ENCODE measurements at regions not wholly inside any gene's neighbourhood (a gene's known extent, or its start where the extent isn't known, plus 50 kb on each side); places are given as distances from the start of the nearest gene placed in this dataset.
"Not testable (repeated sequence)": the region's sequence is repeated elsewhere in the genome, so short reads cannot be mapped to it uniquely, and the experiment has no call there.

DNA sequence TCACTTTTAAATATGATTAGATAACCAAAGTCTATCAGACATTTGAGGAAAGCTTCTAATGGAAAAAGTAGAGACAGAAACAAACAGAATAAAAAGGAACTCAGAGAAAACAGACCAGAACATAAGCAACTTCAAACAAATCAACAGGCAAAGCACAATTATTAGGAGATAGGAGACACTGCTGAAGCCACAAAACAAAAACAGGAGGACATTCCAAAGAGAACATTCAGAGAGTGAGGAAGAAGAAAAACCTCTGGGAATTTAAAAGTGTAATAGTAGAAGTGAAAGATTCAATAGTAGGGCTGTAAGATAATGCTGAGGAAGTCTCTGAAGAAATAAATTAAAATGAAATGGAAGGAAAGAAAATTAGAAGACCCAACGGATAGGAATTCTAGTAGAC, 83.2 kb upstream of the TBCA start:
- peaks cover 26% of the 10 kb centered on the region for H3K27me3 ChIP-seq
- H3K9me3 ChIP-seq (ENCODE audit: low read depth) = no peaks in the 10 kb centered on the region
- no peaks in the 10 kb centered on the region for H3K36me3 ChIP-seq
- H3K4me1 ChIP-seq (ENCODE audit: low read depth) = no peaks in the 10 kb centered on the region
- H3K4me3 ChIP-seq = no peak overlapping the region
- no peak for DNase-seq (ENCODE audit: low read depth in 1 of 2, low spot score in 1 of 2)
- TF ChIP-seq, protein P1, sequence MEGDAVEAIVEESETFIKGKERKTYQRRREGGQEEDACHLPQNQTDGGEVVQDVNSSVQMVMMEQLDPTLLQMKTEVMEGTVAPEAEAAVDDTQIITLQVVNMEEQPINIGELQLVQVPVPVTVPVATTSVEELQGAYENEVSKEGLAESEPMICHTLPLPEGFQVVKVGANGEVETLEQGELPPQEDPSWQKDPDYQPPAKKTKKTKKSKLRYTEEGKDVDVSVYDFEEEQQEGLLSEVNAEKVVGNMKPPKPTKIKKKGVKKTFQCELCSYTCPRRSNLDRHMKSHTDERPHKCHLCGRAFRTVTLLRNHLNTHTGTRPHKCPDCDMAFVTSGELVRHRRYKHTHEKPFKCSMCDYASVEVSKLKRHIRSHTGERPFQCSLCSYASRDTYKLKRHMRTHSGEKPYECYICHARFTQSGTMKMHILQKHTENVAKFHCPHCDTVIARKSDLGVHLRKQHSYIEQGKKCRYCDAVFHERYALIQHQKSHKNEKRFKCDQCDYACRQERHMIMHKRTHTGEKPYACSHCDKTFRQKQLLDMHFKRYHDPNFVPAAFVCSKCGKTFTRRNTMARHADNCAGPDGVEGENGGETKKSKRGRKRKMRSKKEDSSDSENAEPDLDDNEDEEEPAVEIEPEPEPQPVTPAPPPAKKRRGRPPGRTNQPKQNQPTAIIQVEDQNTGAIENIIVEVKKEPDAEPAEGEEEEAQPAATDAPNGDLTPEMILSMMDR (IDR thresholded peaks at IDR 0.05; ENCODE audit: low read depth, low read length) = no peak
- H3K27ac ChIP-seq = no peak overlapping the region

DNA sequence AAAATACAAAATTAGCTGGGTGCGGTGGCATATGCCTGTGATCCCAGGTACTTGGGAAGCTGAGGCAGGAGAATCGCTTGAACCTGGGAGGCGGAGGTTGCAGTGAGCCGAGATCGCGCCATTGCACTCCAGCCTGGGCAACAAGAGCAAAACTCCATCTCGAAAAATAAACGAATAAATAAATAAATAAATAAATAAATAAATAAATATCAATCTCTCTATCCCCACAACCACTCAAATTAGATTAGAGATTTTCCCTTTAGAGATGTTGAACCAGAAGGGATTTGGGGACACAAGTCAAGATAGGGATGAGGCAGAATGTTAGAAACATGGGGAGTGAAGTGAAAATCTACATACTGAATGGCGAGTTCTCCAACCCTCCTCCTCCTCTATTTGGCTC, 82.5 kb upstream of the TBCA start:
- not testable (repeated sequence) for H3K9me3 ChIP-seq (ENCODE audit: low read depth); DNase-seq (ENCODE audit: low read depth in 1 of 2, low spot score in 1 of 2); H3K4me3 ChIP-seq; H3K27ac ChIP-seq; H3K36me3 ChIP-seq; H3K4me1 ChIP-seq (ENCODE audit: low read depth)
- peaks cover 24% of the 10 kb centered on the region for H3K27me3 ChIP-seq

DNA sequence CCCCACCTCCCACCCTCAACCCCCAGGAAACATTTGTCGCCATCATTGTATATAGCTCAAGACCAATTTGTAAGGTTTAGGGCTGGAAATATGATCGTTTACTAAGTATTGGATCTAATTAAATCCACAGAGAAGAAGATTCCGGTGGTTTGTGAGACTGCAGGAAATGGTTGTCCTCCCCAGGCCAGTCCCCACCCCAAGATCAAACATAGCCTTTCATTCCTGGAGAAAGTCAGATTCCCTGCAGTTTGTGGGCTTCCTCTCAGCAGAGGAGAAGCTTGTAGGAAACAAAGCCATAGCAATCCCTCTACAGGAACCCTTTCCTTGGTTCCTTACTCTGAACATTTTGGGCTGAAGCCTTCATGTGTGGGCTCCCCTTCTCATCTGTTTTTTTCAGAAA, 79.2 kb upstream of the TBCA start:
- TF ChIP-seq, protein P1 (IDR thresholded peaks at IDR 0.05; ENCODE audit: low read depth, low read length) = no peak
- no peak overlapping the region for H3K4me3 ChIP-seq
- no peak overlapping the region for H3K27ac ChIP-seq
- no peaks in the 10 kb centered on the region for H3K9me3 ChIP-seq (ENCODE audit: low read depth)
- peaks cover 8% of the 10 kb centered on the region for H3K4me1 ChIP-seq (ENCODE audit: low read depth)
- DNase-seq (ENCODE audit: low read depth in 1 of 2, low spot score in 1 of 2) = no peak
- H3K36me3 ChIP-seq = no peaks in the 10 kb centered on the region
- peaks cover 27% of the 10 kb centered on the region for H3K27me3 ChIP-seq

DNA sequence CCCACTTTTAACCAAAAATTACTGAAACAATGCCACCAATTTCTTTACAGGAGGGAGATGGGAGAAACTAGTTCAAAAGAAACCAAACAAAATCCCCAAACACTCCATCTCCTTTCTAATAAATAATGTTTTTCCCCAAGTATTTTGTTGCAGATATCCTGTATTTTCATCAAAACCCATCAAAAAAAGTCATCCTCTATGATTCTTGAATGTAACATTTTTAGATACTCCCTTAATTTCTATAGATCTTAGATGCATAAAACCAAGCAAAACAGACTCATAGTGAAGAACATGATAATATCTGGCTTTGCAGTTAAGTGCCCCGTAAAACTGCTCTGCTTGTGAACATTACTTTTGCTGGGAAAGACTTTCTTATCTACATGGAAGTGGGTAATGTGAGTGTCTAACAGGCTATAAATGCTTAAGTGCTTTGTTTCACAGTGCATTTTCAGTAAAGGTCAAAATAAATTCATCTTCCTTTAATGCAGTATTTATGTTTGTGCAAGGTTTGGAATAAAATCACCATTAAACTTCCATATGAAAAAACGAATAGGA, 77.3 kb upstream of the TBCA start:
- peaks cover 8% of the 10 kb centered on the region for H3K4me1 ChIP-seq (ENCODE audit: low read depth)
- H3K9me3 ChIP-seq (ENCODE audit: low read depth) = no peaks in the 10 kb centered on the region
- no peak overlapping the region for H3K4me3 ChIP-seq
- TF ChIP-seq, protein P1 (IDR thresholded peaks at IDR 0.05; ENCODE audit: low read depth, low read length) = no peak
- no peak overlapping the region for H3K27ac ChIP-seq
- H3K36me3 ChIP-seq = no peaks in the 10 kb centered on the region
- no peak for DNase-seq (ENCODE audit: low read depth in 1 of 2, low spot score in 1 of 2)
- peaks cover 46% of the 10 kb centered on the region for H3K27me3 ChIP-seq

DNA sequence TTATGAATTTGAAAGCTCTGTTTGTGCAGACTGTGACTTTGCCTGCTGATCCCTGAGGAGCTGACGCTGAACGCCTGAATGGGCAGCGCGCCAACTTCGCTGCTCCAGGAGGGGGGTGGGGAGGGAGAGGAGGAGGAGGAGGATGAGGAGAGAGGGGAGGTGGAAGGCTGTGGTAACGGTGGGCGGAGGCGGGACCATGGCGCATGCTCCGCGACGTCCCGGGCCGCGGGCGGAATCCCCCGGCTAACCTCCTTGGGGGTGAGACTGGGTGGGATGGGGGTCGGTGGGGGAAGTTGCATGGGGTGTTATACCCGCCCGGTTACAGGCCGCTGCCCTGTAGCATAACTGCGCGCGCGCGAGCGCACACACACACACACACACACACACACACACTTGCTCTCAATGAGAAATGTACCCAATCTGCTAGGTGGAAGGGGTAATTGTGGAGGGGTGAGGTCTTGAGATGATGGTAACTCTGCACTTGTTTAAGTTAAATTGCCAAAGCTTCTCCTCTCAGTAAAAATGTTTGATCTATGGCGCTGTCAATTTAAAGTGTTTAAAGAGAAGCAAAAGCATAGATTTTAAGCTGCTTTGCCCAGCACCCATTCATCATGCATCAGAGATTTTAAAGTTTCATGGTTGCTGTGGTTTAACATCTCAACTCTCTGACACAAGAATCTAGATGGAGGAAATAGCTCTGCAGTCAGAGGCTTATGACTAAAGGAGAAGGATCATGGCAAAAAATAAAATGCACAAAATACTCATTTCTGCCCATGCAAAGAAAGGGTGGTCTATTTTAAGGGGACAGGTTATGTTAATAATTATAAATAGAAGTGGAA, 76.6 kb upstream of the TBCA start:
- Histone ChIP-seq H3K27me3 (peaks cover 47% of the 10 kb centered on the region), H3K27ac (peak overlapping the region; percentile 5)
- peak; percentile 82 to 85 for DNase-seq (ENCODE audit: low read depth in 1 of 2, low spot score in 1 of 2)

More for the DNA sequence above, 76.6 kb upstream of the TBCA start:
- Histone ChIP-seq H3K4me3 (peak overlapping the region; percentile 33), H3K4me1 (ENCODE audit: low read depth) (peaks cover 8% of the 10 kb centered on the region), H3K9me3 (ENCODE audit: low read depth) (no peaks in the 10 kb centered on the region), H3K36me3 (no peaks in the 10 kb centered on the region)
- TF ChIP-seq, protein P1 (IDR thresholded peaks at IDR 0.05; ENCODE audit: low read depth, low read length) = no peak

All from cardiac muscle cell (in vitro differentiated cells and primary cell).